MM.1S (cell line): ENCODE measurements at regions not wholly inside any gene's neighbourhood (a gene's known extent, or its start where the extent isn't known, plus 50 kb on each side); places are given as distances from the start of the nearest gene placed in this dataset.

Experiments used
- DNase-seq: peaks from one replicate; pipeline ENCODE4 v3.0.0-alpha.2; 2015
- H2AFZ ChIP-seq: fragments of 300-600 bp; sonication (generic); 2 replicates; pipeline ENCODE4 v1.6.0; 2016; ENCODE audit warnings: antibody characterized with exemption, low read length
- H3F3A ChIP-seq: fragments of 300-600 bp; sonication (generic); 2 replicates; pipeline ENCODE4 v1.6.1; 2016; ENCODE audit warnings: mild to moderate bottlenecking, antibody characterized with exemption, low read length, moderate library complexity, mixed read lengths; ENCODE audit not compliant: insufficient read depth
- H3K27ac ChIP-seq: fragments of 300-600 bp; sonication (generic); 2 replicates; pipeline ENCODE4 v1.5.1; 2016; ENCODE audit warnings: mild to moderate bottlenecking, low read length
- H3K27me3 ChIP-seq: fragments of 300-600 bp; sonication (generic); replicated peaks from 2 replicates; pipeline ENCODE4 v1.6.0; 2016; ENCODE audit warnings: low read length; ENCODE audit not compliant: insufficient read depth
- H3K36me3 ChIP-seq: fragments of 300-600 bp; sonication (generic); replicated peaks from 2 replicates; pipeline ENCODE4 v1.6.1; 2016; ENCODE audit warnings: mild to moderate bottlenecking, low read length, mixed read lengths; ENCODE audit not compliant: insufficient read depth
- H3K4me1 ChIP-seq: fragments of 300-600 bp; sonication (generic); 2 replicates; pipeline ENCODE4 v1.6.1; 2016; ENCODE audit warnings: low read length, mixed read lengths
- H3K4me2 ChIP-seq: fragments of 300-600 bp; sonication (generic); 2 replicates; pipeline ENCODE4 v1.6.0; 2016; ENCODE audit warnings: low read depth, low read length
- H3K4me3 ChIP-seq: fragments of 300-600 bp; sonication (generic); 2 replicates; pipeline ENCODE4 v1.5.1; 2016; ENCODE audit warnings: low read length, mixed read lengths
- H3K79me2 ChIP-seq: fragments of 300-600 bp; sonication (generic); 2 replicates; pipeline ENCODE4 v1.6.1; 2016; ENCODE audit warnings: mixed run types, low read length, mixed read lengths
- H3K9ac ChIP-seq: fragments of 300-600 bp; sonication (generic); 2 replicates; pipeline ENCODE4 v1.6.1; 2016; ENCODE audit warnings: low read length, mixed read lengths
- H3K9me2 ChIP-seq: fragments of 300-600 bp; sonication (generic); replicated peaks from 2 replicates; pipeline ENCODE4 v1.6.1; 2016; ENCODE audit warnings: mild to moderate bottlenecking, low read length, mixed read lengths; ENCODE audit not compliant: insufficient read depth
- H3K9me3 ChIP-seq: fragments of 300-600 bp; sonication (generic); replicated peaks from 2 replicates; pipeline ENCODE4 v1.6.1; 2016; ENCODE audit warnings: mild to moderate bottlenecking, low read length, mixed read lengths; ENCODE audit not compliant: insufficient read depth
- H4K20me1 ChIP-seq: fragments of 300-600 bp; sonication (generic); 2 replicates; pipeline ENCODE4 v1.6.1; 2016; ENCODE audit warnings: mild to moderate bottlenecking, low read length, moderate library complexity, mixed read lengths; ENCODE audit not compliant: insufficient read depth
- CTCF ChIP-seq: fragments of 300-600 bp; sonication (generic); IDR thresholded peaks from 2 replicates; pipeline ENCODE4 v1.5.1; 2016; ENCODE audit warnings: antibody characterized with exemption, low read length, mixed read lengths
- EZH2 ChIP-seq: fragments of 300-600 bp; sonication (generic); optimal IDR thresholded peaks from 2 replicates; pipeline ENCODE3; 2017; ENCODE audit warnings: low read depth, mild to moderate bottlenecking, antibody characterized with exemption, low read length, mixed read lengths
- EZH2phosphoT487 ChIP-seq: fragments of 300-600 bp; sonication (generic); IDR thresholded peaks from 2 replicates; pipeline ENCODE4 v1.6.1; 2018; ENCODE audit warnings: antibody characterized with exemption, low read length

GRCh38 chr4:86530183-86530582 lies 63.9 kb upstream of the PTPN13 start:
- no peaks in the 10 kb centered on the region for H3F3A ChIP-seq

GRCh38 chr4:86531440-86531839 lies 62.7 kb upstream of the PTPN13 start:
- no peaks in the 10 kb centered on the region for H3K27me3 ChIP-seq
- H3K4me2 ChIP-seq, result no peak overlapping the region
- no peaks in the 10 kb centered on the region for H3K36me3 ChIP-seq
- H3F3A ChIP-seq, result no peaks in the 10 kb centered on the region
- no peaks in the 10 kb centered on the region for H3K79me2 ChIP-seq
- no peaks in the 10 kb centered on the region for H4K20me1 ChIP-seq
- H3K9ac ChIP-seq, result no peak overlapping the region
- H3K4me1 ChIP-seq, result no peaks in the 10 kb centered on the region
- no peaks in the 10 kb centered on the region for H3K9me2 ChIP-seq
- no peak overlapping the region for H3K27ac ChIP-seq
- H3K9me3 ChIP-seq, result no peaks in the 10 kb centered on the region
- DNase-seq, result no peak
- no peak overlapping the region for H3K4me3 ChIP-seq
- no peak overlapping the region for H2AFZ ChIP-seq
- no peak for TF ChIP-seq EZH2phosphoT487
- TF ChIP-seq CTCF, result no peak
- no peak for TF ChIP-seq EZH2

More at GRCh38 chr4:86530183-86530582, 63.9 kb upstream of the PTPN13 start:
- DNase-seq, result no peak
- Histone ChIP-seq H3K9me3 (no peaks in the 10 kb centered on the region), H3K9me2 (no peaks in the 10 kb centered on the region), H3K4me2 (no peak overlapping the region), H3K36me3 (no peaks in the 10 kb centered on the region), H3K27me3 (no peaks in the 10 kb centered on the region), H4K20me1 (no peaks in the 10 kb centered on the region), H3K79me2 (no peaks in the 10 kb centered on the region), H3K27ac (no peak overlapping the region), H2AFZ (no peak overlapping the region), H3K9ac (no peak overlapping the region), H3K4me3 (no peak overlapping the region), H3K4me1 (no peaks in the 10 kb centered on the region)
- TF ChIP-seq EZH2 (no peak), EZH2phosphoT487 (no peak), CTCF (no peak)

GRCh38 chr4:86532851-86533250 lies 61.3 kb upstream of the PTPN13 start:
- no peak for TF ChIP-seq EZH2
- TF ChIP-seq CTCF, result no peak
- no peak for TF ChIP-seq EZH2phosphoT487
- Histone ChIP-seq H3K79me2 (no peaks in the 10 kb centered on the region), H3F3A (no peaks in the 10 kb centered on the region)

More at GRCh38 chr4:86532851-86533250, 61.3 kb upstream of the PTPN13 start:
- H3K27me3 ChIP-seq, result no peaks in the 10 kb centered on the region
- no peak overlapping the region for H3K4me2 ChIP-seq
- no peaks in the 10 kb centered on the region for H3K9me2 ChIP-seq
- no peak overlapping the region for H3K27ac ChIP-seq
- no peak overlapping the region for H3K4me3 ChIP-seq
- H2AFZ ChIP-seq, result no peak overlapping the region
- H4K20me1 ChIP-seq, result no peaks in the 10 kb centered on the region
- DNase-seq, result no peak
- no peaks in the 10 kb centered on the region for H3K36me3 ChIP-seq
- no peaks in the 10 kb centered on the region for H3K4me1 ChIP-seq
- no peak overlapping the region for H3K9ac ChIP-seq
- H3K9me3 ChIP-seq, result no peaks in the 10 kb centered on the region
